ENCODE measurements at regions not wholly inside any gene's neighbourhood (a gene's known extent, or its start where the extent isn't known, plus 50 kb on each side); places are given as distances from the start of the nearest gene placed in this dataset.

- H3K27ac ChIP-seq (replicated peaks in 1 of 4) = no peak overlapping the region
- no peaks in the 10 kb centered on the region for H3K36me3 ChIP-seq
- 62% methylated on average over 2 of the region's 2 CpGs for WGBS
- TF ChIP-seq EP300 (IDR thresholded peaks at IDR 0.05) = no peak
- TF ChIP-seq, protein P1, sequence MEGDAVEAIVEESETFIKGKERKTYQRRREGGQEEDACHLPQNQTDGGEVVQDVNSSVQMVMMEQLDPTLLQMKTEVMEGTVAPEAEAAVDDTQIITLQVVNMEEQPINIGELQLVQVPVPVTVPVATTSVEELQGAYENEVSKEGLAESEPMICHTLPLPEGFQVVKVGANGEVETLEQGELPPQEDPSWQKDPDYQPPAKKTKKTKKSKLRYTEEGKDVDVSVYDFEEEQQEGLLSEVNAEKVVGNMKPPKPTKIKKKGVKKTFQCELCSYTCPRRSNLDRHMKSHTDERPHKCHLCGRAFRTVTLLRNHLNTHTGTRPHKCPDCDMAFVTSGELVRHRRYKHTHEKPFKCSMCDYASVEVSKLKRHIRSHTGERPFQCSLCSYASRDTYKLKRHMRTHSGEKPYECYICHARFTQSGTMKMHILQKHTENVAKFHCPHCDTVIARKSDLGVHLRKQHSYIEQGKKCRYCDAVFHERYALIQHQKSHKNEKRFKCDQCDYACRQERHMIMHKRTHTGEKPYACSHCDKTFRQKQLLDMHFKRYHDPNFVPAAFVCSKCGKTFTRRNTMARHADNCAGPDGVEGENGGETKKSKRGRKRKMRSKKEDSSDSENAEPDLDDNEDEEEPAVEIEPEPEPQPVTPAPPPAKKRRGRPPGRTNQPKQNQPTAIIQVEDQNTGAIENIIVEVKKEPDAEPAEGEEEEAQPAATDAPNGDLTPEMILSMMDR (IDR thresholded peaks at IDR 0.05) = no peak
- no peak for TF ChIP-seq POLR2AphosphoS5 (IDR thresholded peaks at IDR 0.05)
- TF ChIP-seq POLR2A (IDR thresholded peaks at IDR 0.05; ENCODE audit: low read depth) = no peak
- intact Hi-C loops (cut with DNase I) = no loop called here
- H3K4me1 ChIP-seq = no peaks in the 10 kb centered on the region
- no peak overlapping the region for H3K4me3 ChIP-seq
- DNase-seq (ENCODE audit: extremely low spot score) = no peak
- H3K27me3 ChIP-seq = no peaks in the 10 kb centered on the region
- no peaks in the 10 kb centered on the region for H3K9me3 ChIP-seq
These were observed 355.3 kb upstream of the TRPC7 start for GRCh38 chr5:136720674-136721073.

GRCh38 chr5:136717917-136718316, 352.6 kb upstream of the TRPC7 start:
- H3K9me3 ChIP-seq = no peaks in the 10 kb centered on the region
- H3K27ac ChIP-seq (replicated peaks in 1 of 4) = no peak overlapping the region
- intact Hi-C loops (cut with DNase I) = no loop called here
- no peaks in the 10 kb centered on the region for H3K4me1 ChIP-seq
- no peak overlapping the region for H3K4me3 ChIP-seq
- TF ChIP-seq EP300 (IDR thresholded peaks at IDR 0.05) = no peak
- TF ChIP-seq POLR2AphosphoS5 (IDR thresholded peaks at IDR 0.05) = no peak
- TF ChIP-seq, protein P1 (IDR thresholded peaks at IDR 0.05) = no peak
- TF ChIP-seq POLR2A (IDR thresholded peaks at IDR 0.05; ENCODE audit: low read depth) = no peak
- DNase-seq (ENCODE audit: extremely low spot score) = no peak
- no peaks in the 10 kb centered on the region for H3K36me3 ChIP-seq
- H3K27me3 ChIP-seq = no peaks in the 10 kb centered on the region

DNA sequence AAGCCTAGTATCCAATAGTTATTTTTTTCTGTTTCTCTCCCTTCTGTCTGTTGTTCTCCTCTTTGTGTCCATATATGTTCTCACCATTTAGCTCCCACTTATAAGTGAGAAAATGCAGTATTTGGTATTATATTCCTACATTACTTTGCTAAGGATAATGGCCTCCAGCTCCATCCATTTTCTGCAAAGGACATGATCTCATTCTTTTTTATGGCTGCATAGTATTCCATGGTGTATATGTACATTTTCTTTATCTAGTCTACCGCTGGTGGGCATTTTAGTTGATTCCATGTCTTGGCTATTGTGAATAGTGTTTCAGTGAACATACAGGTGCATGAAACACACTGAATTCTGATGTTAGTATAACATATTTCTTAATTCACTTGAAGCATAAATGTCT, 348.9 kb upstream of the TRPC7 start:
- Histone ChIP-seq H3K27me3 (no peaks in the 10 kb centered on the region), H3K4me3 (no peak overlapping the region), H3K27ac (replicated peaks in 1 of 4) (no peak overlapping the region), H3K36me3 (no peaks in the 10 kb centered on the region), H3K4me1 (no peaks in the 10 kb centered on the region), H3K9me3 (no peaks in the 10 kb centered on the region)
- DNase-seq (ENCODE audit: extremely low spot score) = no peak
- no peak for TF ChIP-seq POLR2AphosphoS5 (IDR thresholded peaks at IDR 0.05)
- TF ChIP-seq EP300 (IDR thresholded peaks at IDR 0.05) = no peak
- TF ChIP-seq, protein P1 (IDR thresholded peaks at IDR 0.05) = no peak
- TF ChIP-seq POLR2A (IDR thresholded peaks at IDR 0.05; ENCODE audit: low read depth) = no peak
- WGBS = 93% methylated on average over 1 of the region's 1 CpG
- intact Hi-C loops (cut with DNase I) = no loop called here

GRCh38 chr5:136712628-136713027, 347.3 kb upstream of the TRPC7 start:
- Histone ChIP-seq H3K4me3 (no peak overlapping the region), H3K4me1 (no peaks in the 10 kb centered on the region), H3K9me3 (no peaks in the 10 kb centered on the region), H3K36me3 (no peaks in the 10 kb centered on the region), H3K27ac (replicated peaks in 1 of 4) (no peak overlapping the region), H3K27me3 (no peaks in the 10 kb centered on the region)
- TF ChIP-seq POLR2A (IDR thresholded peaks at IDR 0.05; ENCODE audit: low read depth) (no peak), EP300 (IDR thresholded peaks at IDR 0.05) (no peak), POLR2AphosphoS5 (IDR thresholded peaks at IDR 0.05) (no peak)
- TF ChIP-seq, protein P1 (IDR thresholded peaks at IDR 0.05) = no peak
- no peak for DNase-seq (ENCODE audit: extremely low spot score)
- intact Hi-C loops (cut with DNase I) = no loop called here

- H3K4me3 ChIP-seq = no peak overlapping the region
- H3K4me1 ChIP-seq = no peaks in the 10 kb centered on the region
- 86% methylated on average over 3 of the region's 3 CpGs for WGBS
- H3K36me3 ChIP-seq = no peaks in the 10 kb centered on the region
- DNase-seq (ENCODE audit: extremely low spot score) = no peak
- no peaks in the 10 kb centered on the region for H3K27me3 ChIP-seq
- no peak overlapping the region for H3K27ac ChIP-seq (replicated peaks in 1 of 4)
- intact Hi-C loops (cut with DNase I) = no loop called here
- H3K9me3 ChIP-seq = no peaks in the 10 kb centered on the region
- TF ChIP-seq POLR2AphosphoS5 (IDR thresholded peaks at IDR 0.05) = no peak
These were observed 345.5 kb upstream of the TRPC7 start for GRCh38 chr5:136710834-136711233.
